ENCODE measurements at regions not wholly inside any gene's neighbourhood (a gene's known extent, or its start where the extent isn't known, plus 50 kb on each side); places are given as distances from the start of the nearest gene placed in this dataset.

GRCh38 chr9:600006-600405 is 241.5 kb upstream of the DMRT1 start:
- intact Hi-C loops (cut with micrococcal nuclease): no loop called here
- no peaks in the 10 kb centered on the region for H3K36me3 Mint-ChIP-seq (ENCODE audit: low read depth)
- no peak for TF ChIP-seq CTCF (IDR thresholded peaks at IDR 0.05)
- no peak overlapping the region for H3K27ac Mint-ChIP-seq
- DNase-seq (no peak), ATAC-seq (no peak)
- H3K4me3 Mint-ChIP-seq: no peak overlapping the region
- peaks cover 2% of the 10 kb centered on the region for H3K27me3 Mint-ChIP-seq
- POLR2A ChIA-PET: no interaction called here
- no peaks in the 10 kb centered on the region for H3K9me3 Mint-ChIP-seq
- CTCF ChIA-PET: interaction anchor here (1.1 kb wide), 1 partner anchor 294 kb away, joined by 3 read pairs; no protein-coding TSS in a partner anchor
- H3K4me1 Mint-ChIP-seq (ENCODE audit: low read depth): no peaks in the 10 kb centered on the region

DNA sequence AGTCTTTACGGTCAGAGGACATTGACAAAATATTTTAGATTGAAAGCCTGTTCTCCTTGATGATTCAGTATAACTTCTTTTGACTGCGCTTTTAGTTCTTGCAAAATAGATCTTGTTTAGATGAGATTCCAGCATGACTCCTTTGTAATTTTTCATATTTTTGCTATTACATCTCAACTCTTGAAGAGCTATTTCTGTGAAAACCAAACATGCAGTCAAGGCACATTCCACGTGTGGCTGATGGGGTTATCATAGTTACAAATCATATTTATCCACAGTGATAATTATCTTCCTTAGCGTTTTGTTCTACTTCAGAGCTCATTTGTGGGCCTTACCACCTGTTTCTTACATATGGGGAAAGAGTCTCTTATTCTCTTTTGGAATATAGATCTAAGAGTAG is 238.8 kb upstream of the DMRT1 start:
- Mint-ChIP-seq H3K9me3 (no peaks in the 10 kb centered on the region), H3K4me3 (no peak overlapping the region), H3K36me3 (ENCODE audit: low read depth) (no peaks in the 10 kb centered on the region), H3K4me1 (ENCODE audit: low read depth) (no peaks in the 10 kb centered on the region), H3K27me3 (peaks cover 2% of the 10 kb centered on the region), H3K27ac (no peak overlapping the region)
- intact Hi-C loops (cut with micrococcal nuclease): no loop called here
- ATAC-seq (no peak), DNase-seq (no peak)
- CTCF ChIA-PET: interaction anchor here (0.6 to 1.5 kb wide), 2 partner anchors 11 to 12 kb away, joined by 3 to 5 read pairs; no protein-coding TSS in a partner anchor
- POLR2A ChIA-PET: no interaction called here
- TF ChIP-seq CTCF (IDR thresholded peaks at IDR 0.05): no peak

DNA sequence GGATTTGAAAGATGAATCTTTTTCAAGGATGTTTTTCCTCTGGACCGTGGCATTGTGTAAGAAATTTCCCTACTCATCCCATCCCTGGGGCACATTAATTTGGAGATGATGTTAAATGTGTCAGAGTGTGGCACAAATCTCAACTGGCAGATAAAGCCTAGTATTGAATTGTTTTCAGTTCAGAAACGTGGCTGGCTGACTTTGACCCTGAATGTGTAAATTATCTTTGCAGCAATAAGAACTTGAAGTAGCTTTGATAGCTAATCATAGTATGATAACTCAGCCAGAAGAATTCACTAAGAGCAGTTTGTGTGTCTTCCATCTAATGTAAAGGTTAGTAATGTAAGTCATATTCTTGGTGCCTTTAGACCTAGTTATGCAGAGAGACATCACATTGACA is 238.4 kb upstream of the DMRT1 start:
- H3K36me3 Mint-ChIP-seq (ENCODE audit: low read depth): no peaks in the 10 kb centered on the region
- intact Hi-C loops (cut with micrococcal nuclease): no loop called here
- no peak for ATAC-seq
- H3K4me1 Mint-ChIP-seq (ENCODE audit: low read depth): no peaks in the 10 kb centered on the region
- peaks cover 2% of the 10 kb centered on the region for H3K27me3 Mint-ChIP-seq
- TF ChIP-seq CTCF (IDR thresholded peaks at IDR 0.05): no peak
- ChIA-PET POLR2A (no interaction called here), CTCF (interaction anchor here (0.6 kb wide), 1 partner anchor 12 kb away, joined by 3 read pairs; no protein-coding TSS in a partner anchor)
- H3K4me3 Mint-ChIP-seq: no peak overlapping the region
- no peak for DNase-seq
- no peaks in the 10 kb centered on the region for H3K9me3 Mint-ChIP-seq
- H3K27ac Mint-ChIP-seq: no peak overlapping the region

GRCh38 chr9:607417-607816 is 234.1 kb upstream of the DMRT1 start:
- intact Hi-C loops (cut with micrococcal nuclease): no loop called here
- H3K36me3 Mint-ChIP-seq (ENCODE audit: low read depth): no peaks in the 10 kb centered on the region
- H3K9me3 Mint-ChIP-seq: no peaks in the 10 kb centered on the region
- H3K4me1 Mint-ChIP-seq (ENCODE audit: low read depth): no peaks in the 10 kb centered on the region
- H3K27ac Mint-ChIP-seq: no peak overlapping the region
- POLR2A ChIA-PET: no interaction called here
- DNase-seq (no peak), ATAC-seq (no peak)
- no peak overlapping the region for H3K4me3 Mint-ChIP-seq
- no peaks in the 10 kb centered on the region for H3K27me3 Mint-ChIP-seq
- CTCF ChIA-PET: no interaction called here
- TF ChIP-seq CTCF (IDR thresholded peaks at IDR 0.05): no peak

GRCh38 chr9:613771-614347 is 227.6 kb upstream of the DMRT1 start:
- no peaks in the 10 kb centered on the region for H3K36me3 Mint-ChIP-seq (ENCODE audit: low read depth)
- DNase-seq: peak; percentile 62
- no peaks in the 10 kb centered on the region for H3K9me3 Mint-ChIP-seq
- peak; percentile 83 for TF ChIP-seq CTCF (IDR thresholded peaks at IDR 0.05)
- peaks cover 4% of the 10 kb centered on the region for H3K4me1 Mint-ChIP-seq (ENCODE audit: low read depth)
- H3K27ac Mint-ChIP-seq: no peak overlapping the region
- intact Hi-C loops (cut with micrococcal nuclease): loop anchor here (2.0 to 10.0 kb wide), 3 partner anchors 148 to 391 kb away; no protein-coding TSS in a partner anchor
- ChIA-PET POLR2A (no interaction called here), CTCF (interaction anchor here (0.7 to 2.8 kb wide), 11 partner anchors 12 to 396 kb away, joined by 3 to 17 read pairs (median 5); no protein-coding TSS in a partner anchor)
- peak; percentile 83 for ATAC-seq
- no peak overlapping the region for H3K4me3 Mint-ChIP-seq
- H3K27me3 Mint-ChIP-seq: no peaks in the 10 kb centered on the region

All from activated CD8-positive, alpha-beta T cell treated with anti-CD3 and anti-CD28 coated beads for 36 hours (primary cell).